22Rv1 (cell line): ENCODE measurements at regions not wholly inside any gene's neighbourhood (a gene's known extent, or its start where the extent isn't known, plus 50 kb on each side); places are given as distances from the start of the nearest gene placed in this dataset.
"Not testable (repeated sequence)": the region's sequence is repeated elsewhere in the genome, so short reads cannot be mapped to it uniquely, and the experiment has no call there.

Source experiments
- H3K27ac ChIP-seq: fragments of 450-650 bp; 2 replicates; pipeline ENCODE4 v1.5.1; 2017
- ZFX ChIP-seq: fragments of 450-650 bp; IDR thresholded peaks from 2 replicates; pipeline ENCODE4 v1.6.1; 2017; ENCODE audit warnings: antibody characterized with exemption, borderline replicate concordance
- TF ChIP-seq, protein P1 (sequence below): fragments of 450-650 bp; IDR thresholded peaks from 2 replicates; pipeline ENCODE4 v1.5.1; 2017; ENCODE audit warnings: mild to moderate bottlenecking

DNA sequence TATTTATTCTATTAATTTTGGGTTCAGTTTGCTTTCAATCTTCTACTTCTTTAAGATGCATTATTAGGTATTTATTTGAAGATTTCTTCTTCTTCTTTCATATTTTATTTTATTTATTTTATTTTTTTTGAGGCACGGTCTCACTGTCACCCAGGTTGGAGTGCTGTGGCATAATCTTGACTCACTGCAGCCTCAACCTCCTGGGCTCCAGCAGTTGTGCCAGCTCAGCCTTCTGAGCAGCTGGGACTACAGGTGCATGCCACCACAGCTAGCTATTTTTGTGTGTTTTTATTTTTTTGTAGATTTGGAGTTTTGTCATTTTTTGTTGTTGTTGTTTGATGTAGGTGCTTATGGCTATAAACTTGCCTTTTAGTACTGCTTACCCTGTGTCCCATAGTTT is 543.2 kb upstream of the SGO1 start:
- H3K27ac ChIP-seq = no peak overlapping the region
- TF ChIP-seq, protein P1, sequence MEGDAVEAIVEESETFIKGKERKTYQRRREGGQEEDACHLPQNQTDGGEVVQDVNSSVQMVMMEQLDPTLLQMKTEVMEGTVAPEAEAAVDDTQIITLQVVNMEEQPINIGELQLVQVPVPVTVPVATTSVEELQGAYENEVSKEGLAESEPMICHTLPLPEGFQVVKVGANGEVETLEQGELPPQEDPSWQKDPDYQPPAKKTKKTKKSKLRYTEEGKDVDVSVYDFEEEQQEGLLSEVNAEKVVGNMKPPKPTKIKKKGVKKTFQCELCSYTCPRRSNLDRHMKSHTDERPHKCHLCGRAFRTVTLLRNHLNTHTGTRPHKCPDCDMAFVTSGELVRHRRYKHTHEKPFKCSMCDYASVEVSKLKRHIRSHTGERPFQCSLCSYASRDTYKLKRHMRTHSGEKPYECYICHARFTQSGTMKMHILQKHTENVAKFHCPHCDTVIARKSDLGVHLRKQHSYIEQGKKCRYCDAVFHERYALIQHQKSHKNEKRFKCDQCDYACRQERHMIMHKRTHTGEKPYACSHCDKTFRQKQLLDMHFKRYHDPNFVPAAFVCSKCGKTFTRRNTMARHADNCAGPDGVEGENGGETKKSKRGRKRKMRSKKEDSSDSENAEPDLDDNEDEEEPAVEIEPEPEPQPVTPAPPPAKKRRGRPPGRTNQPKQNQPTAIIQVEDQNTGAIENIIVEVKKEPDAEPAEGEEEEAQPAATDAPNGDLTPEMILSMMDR = no peak
- no peak for TF ChIP-seq ZFX

DNA sequence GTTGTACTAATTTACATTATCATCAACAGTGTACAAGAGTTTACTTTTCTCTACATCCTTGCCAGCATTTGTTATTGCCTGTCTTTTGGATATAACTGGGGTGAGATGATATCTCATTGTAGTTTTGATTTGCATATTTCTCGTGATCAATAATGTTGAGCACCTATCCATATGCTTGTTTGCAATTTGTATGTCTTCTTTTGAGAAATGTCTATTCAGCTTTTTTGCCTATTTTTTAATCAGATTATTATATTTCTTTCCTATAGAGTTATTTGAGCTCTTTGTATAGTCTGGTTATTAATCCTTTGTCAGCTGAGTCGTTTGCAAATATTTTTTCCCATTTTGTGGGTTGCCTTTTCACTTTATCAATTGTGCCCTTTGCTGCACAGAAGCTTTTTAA is 540.8 kb upstream of the SGO1 start:
- no peak overlapping the region for H3K27ac ChIP-seq
- no peak for TF ChIP-seq ZFX
- TF ChIP-seq, protein P1 = no peak

DNA sequence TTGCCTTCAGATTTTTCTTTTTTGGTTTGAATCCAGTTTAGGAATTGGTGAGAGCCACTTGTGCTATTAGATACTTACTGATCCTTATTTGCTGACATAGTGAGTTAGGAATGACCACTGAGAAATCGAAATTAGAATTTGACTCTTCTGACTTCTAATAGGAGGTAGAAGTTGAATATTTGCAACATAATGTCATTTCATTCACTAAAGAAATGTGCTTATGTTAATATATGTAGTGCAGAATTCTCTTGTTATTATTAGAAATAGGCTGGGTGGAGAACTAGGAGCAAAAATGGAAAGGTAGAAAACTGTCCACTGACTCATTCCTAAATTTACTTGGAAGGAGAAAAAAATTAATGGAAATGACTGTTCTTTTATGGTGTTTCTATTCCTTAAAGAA is 538.2 kb upstream of the SGO1 start:
- TF ChIP-seq ZFX = no peak
- TF ChIP-seq, protein P1 = no peak
- H3K27ac ChIP-seq = no peak overlapping the region

DNA sequence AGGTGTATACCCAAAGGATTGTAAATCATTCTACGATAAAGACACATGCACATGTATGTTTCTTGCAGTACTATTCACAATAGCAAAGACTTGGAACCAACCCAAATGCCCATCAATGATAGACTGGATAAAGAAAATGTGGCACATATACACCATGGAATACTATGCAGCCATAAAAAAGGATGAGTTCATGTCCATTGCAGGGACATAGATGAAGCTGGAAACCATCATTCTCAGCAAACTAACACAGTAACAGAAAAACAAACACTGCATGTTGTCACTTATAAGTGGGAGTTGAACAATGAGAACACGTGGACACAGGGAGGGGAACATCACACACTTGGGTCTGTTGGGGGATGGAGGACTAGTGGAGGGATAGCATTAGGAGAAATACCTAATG is 530.4 kb upstream of the SGO1 start:
- not testable (repeated sequence) for H3K27ac ChIP-seq

DNA sequence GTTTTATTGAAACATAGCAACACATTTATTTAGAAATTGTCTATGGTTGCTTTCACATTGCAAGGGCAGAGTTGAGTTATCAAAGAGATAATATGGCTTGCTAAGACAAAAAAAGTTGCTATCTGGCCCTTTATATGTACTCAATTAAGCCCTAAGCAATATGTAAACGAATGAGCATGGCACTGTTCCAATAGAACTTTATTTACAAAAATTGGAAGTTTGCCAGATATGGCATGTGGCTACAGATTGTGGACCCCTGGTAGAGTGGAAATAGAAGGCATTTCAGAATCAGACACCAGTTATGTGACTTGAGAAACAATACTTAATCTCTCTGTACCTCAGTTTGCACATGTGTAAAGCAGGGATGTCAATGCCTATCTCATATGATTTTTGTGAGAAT is 515.6 kb upstream of the SGO1 start:
- no peak for TF ChIP-seq ZFX
- TF ChIP-seq, protein P1 = no peak
- no peak overlapping the region for H3K27ac ChIP-seq

DNA sequence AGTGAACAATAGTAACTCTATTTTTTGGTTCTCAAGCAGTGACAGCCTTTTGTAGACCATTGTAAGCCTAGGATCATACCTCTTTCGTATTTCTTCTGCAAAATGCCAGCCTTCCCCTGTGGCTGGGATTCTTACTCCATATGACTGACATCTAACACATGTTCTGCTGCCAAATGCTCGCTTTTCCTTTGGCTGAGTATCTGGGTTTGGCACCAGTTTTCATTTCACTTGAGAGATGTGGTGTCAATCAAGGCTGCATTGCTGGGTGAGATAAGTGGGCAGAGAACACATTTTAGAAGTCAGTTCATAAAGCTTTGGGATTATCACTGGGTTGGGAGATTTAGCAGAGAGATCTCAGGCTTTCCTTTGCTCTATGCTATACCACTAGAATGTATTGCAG is 514.7 kb upstream of the SGO1 start:
- no peak overlapping the region for H3K27ac ChIP-seq
- TF ChIP-seq ZFX = no peak
- TF ChIP-seq, protein P1 = no peak

DNA sequence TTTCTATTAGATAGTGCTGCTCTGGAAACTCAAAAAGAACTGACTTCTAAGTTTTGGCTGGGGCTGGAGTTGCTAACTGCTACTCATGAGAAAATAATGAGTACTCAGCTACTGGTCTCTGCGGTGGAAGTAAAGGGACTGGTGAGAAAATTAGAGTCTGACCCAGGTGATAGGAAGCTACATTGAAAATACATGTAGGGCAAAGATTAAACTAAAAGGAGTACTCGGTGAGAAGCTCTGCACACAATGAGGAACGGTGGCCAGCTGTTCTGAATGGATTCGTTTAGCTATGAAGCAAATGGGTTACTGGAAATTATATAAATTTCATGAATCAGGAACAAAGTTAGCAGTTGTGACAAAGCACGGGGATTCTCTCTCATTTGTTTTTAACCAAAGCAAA is 512.9 kb upstream of the SGO1 start:
- H3K27ac ChIP-seq = no peak overlapping the region
- TF ChIP-seq, protein P1 = no peak
- no peak for TF ChIP-seq ZFX

DNA sequence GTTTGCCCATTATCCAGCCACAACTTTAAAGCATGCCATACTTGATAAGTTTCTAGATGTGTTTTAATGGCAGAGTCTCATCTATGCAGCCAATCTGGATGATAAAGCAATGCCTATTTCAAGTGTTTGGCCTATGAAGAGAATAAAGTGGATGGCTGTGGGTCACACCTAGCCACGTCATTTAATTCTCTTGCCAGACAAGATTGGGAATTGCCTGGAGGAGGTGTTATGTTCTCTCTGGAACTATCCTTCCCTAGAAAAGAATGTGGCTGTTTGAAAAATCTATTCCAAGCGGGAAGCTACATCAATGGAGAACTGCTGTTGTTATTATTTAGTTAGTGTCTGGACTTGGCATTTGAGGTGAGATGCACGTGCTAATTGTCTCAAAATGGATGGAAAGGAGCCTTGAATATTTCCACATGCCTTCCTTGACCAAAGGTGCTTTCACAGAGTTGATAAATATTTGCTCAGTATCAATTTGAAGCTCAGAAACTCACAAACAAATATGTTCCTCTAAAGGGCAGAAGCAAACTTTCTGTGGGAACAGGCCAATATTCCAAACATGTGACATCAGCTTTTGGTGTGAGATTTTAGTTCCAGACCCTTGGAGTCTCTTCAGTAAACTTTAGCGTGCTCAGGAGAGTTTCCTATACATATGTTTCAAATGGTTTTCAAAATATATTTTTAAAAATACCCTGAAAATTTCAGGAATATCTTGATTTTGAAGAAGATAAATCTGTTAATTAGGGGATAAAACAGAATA is 510.6 kb upstream of the SGO1 start:
- no peak overlapping the region for H3K27ac ChIP-seq
- TF ChIP-seq, protein P1 = no peak
- no peak for TF ChIP-seq ZFX
